ENCODE measurements at regions not wholly inside any gene's neighbourhood (a gene's known extent, or its start where the extent isn't known, plus 50 kb on each side); places are given as distances from the start of the nearest gene placed in this dataset.

DNA sequence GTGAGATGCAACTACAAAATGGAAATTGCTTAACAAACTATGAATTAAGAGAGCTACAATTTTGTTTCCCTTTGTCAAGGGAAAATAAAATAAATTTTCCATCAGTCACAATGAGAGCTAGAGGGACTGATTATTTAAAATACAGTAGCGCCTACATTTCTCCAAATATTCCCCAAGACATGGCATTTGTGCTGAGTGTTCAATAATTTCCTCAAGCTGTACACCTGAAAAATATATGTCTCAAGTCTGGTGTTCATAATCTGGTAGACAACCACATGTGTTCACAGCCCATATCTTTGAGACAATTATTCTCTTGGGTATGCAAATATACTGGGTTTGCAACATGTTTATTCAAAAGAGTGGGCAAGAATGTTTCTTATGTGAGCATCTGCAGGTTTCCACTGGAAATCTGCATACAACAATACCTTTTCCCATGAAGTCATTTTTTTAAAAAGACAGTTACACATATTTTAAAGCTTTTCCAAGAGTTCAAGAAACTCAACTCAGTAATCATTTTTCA lies 240.1 kb upstream of the VRK2 start:
- Mint-ChIP-seq H3K27ac (no peak overlapping the region), H3K4me1 (peaks cover 34% of the 10 kb centered on the region), H3K4me3 (no peak overlapping the region), H3K36me3 (no peaks in the 10 kb centered on the region), H3K9me3 (peaks cover 7% of the 10 kb centered on the region), H3K27me3 (ENCODE audit: low read depth) (no peaks in the 10 kb centered on the region)
- TF ChIP-seq, protein P1, sequence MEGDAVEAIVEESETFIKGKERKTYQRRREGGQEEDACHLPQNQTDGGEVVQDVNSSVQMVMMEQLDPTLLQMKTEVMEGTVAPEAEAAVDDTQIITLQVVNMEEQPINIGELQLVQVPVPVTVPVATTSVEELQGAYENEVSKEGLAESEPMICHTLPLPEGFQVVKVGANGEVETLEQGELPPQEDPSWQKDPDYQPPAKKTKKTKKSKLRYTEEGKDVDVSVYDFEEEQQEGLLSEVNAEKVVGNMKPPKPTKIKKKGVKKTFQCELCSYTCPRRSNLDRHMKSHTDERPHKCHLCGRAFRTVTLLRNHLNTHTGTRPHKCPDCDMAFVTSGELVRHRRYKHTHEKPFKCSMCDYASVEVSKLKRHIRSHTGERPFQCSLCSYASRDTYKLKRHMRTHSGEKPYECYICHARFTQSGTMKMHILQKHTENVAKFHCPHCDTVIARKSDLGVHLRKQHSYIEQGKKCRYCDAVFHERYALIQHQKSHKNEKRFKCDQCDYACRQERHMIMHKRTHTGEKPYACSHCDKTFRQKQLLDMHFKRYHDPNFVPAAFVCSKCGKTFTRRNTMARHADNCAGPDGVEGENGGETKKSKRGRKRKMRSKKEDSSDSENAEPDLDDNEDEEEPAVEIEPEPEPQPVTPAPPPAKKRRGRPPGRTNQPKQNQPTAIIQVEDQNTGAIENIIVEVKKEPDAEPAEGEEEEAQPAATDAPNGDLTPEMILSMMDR (IDR thresholded peaks at IDR 0.05; ENCODE audit: unreplicated experiment): no peak
- no peak for DNase-seq (ENCODE audit: low spot score in 2 of 2, unreplicated experiment in 2 of 2)

DNA sequence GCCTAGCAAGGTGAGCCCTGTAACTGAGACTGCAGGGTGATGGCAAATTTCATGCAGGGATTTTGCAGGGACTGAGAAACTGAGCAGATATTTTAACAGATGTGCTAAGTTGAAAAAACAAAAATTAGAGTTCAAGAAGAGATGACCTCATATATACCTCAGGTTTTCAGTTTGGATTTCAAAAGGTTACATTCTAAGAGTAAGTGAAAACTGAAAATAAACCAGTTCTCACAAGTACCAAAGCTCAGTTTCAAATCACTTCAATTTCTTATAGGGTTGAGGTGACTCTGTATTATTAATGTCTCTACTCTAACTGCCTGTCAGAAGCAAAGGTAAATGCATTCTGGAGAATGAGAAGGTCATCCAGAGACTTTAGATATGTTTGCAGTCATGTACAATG lies 237.4 kb upstream of the VRK2 start:
- Mint-ChIP-seq H3K36me3 (no peaks in the 10 kb centered on the region), H3K4me3 (no peak overlapping the region)

DNA sequence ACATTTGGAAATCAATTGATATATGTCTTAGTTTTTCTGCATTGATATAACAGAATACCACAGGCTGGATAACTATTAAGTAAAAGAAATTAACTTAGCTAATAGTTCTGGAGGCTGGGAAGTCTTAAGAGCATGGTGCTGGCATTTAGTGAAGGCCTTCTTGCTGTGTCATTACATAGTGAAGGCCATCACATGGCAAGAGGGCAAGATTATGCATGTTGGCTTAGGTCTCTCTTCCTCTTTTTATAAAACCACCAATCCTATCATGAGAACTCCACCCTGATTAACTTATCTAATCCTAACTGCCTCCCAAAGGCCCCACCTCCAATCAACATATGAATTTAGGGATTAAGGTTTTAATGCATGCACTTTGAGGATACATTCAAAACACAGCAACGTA lies 225.5 kb upstream of the VRK2 start:
- Mint-ChIP-seq H3K4me1 (no peaks in the 10 kb centered on the region), H3K27ac (no peak overlapping the region), H3K36me3 (peaks cover under 1% of the 10 kb centered on the region), H3K4me3 (no peak overlapping the region), H3K27me3 (ENCODE audit: low read depth) (no peaks in the 10 kb centered on the region), H3K9me3 (peaks cover 28% of the 10 kb centered on the region)
- no peak for DNase-seq (ENCODE audit: low spot score in 2 of 2, unreplicated experiment in 2 of 2)
- TF ChIP-seq, protein P1 (IDR thresholded peaks at IDR 0.05; ENCODE audit: unreplicated experiment): no peak

More for the DNA sequence above, 237.4 kb upstream of the VRK2 start:
- no peak for DNase-seq (ENCODE audit: low spot score in 2 of 2, unreplicated experiment in 2 of 2)
- Mint-ChIP-seq H3K9me3 (no peaks in the 10 kb centered on the region), H3K27ac (no peak overlapping the region), H3K4me1 (peaks cover 23% of the 10 kb centered on the region), H3K27me3 (ENCODE audit: low read depth) (no peaks in the 10 kb centered on the region)
- TF ChIP-seq, protein P1 (IDR thresholded peaks at IDR 0.05; ENCODE audit: unreplicated experiment): no peak

DNA sequence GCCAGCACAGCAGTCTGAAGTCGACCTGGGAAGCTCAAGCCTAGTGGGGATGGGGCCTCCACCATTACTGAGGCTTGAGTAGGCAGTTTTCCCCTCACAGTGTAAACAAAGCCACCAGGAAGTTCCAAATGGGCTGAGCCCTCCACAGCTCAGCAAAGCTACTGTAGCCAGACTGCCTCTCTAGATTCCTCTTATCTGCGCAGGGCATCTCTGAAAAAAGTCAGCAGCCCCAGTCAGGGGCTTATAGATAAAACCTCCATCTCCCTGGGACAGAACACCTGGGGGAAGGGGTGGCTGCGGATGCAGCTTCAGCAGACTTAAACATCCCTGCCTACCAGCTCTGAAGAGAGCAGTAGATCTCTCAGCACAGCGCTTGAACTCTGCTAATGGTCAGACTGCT lies 218.4 kb upstream of the VRK2 start:
- H3K4me3 Mint-ChIP-seq: no peak overlapping the region
- no peak for DNase-seq (ENCODE audit: low spot score in 2 of 2, unreplicated experiment in 2 of 2)
- H3K36me3 Mint-ChIP-seq: peaks cover 4% of the 10 kb centered on the region
- H3K4me1 Mint-ChIP-seq: no peaks in the 10 kb centered on the region
- peaks cover 61% of the 10 kb centered on the region for H3K9me3 Mint-ChIP-seq
- H3K27me3 Mint-ChIP-seq (ENCODE audit: low read depth): no peaks in the 10 kb centered on the region
- no peak overlapping the region for H3K27ac Mint-ChIP-seq
- TF ChIP-seq, protein P1 (IDR thresholded peaks at IDR 0.05; ENCODE audit: unreplicated experiment): no peak

DNA sequence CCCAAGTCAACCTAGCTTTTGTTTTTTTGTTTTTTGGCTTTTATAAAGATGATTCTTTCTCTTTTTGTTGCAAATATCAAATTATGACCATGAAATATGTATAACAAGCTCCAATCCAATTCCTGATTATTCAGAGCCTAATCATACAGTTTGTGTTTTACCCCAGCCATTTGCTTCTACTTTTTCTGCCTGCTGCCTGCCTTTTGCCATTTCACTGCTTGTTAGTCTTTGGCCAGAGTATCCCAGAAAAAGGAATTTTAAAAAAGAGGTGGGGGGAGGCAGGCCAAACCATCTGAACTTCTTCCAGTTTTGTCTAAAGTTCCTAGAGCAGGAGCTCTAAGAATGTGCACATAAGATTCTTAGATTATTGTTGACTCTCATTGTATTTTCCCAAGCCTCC lies 211.9 kb upstream of the VRK2 start:
- Mint-ChIP-seq H3K4me3 (no peak overlapping the region), H3K4me1 (no peaks in the 10 kb centered on the region), H3K9me3 (peaks cover 26% of the 10 kb centered on the region), H3K27ac (no peak overlapping the region), H3K27me3 (ENCODE audit: low read depth) (no peaks in the 10 kb centered on the region), H3K36me3 (peaks cover 2% of the 10 kb centered on the region)
- TF ChIP-seq, protein P1 (IDR thresholded peaks at IDR 0.05; ENCODE audit: unreplicated experiment): no peak
- no peak for DNase-seq (ENCODE audit: low spot score in 2 of 2, unreplicated experiment in 2 of 2)

DNA sequence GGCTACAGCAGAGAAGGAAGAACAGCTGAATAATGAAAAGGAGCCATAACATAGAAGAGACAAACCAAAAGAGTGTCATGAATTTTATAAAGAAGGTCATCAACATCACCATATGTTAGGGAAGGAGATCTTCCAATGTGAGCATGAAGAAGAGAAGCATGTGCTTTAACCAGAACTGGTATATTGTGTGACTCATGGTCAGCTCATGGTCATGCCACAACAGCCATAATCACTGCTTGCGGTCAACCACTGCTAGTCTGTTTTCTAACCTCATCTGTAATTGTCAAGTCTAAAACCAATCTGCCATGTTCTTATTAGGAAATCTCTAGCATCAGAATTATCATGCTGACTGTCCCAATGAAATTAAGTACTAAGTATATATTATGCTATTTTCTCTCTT lies 204.1 kb upstream of the VRK2 start:
- Mint-ChIP-seq H3K36me3 (no peaks in the 10 kb centered on the region), H3K4me1 (no peaks in the 10 kb centered on the region), H3K4me3 (no peak overlapping the region), H3K9me3 (peaks cover 9% of the 10 kb centered on the region), H3K27me3 (ENCODE audit: low read depth) (no peaks in the 10 kb centered on the region), H3K27ac (no peak overlapping the region)
- TF ChIP-seq, protein P1 (IDR thresholded peaks at IDR 0.05; ENCODE audit: unreplicated experiment): no peak
- DNase-seq (ENCODE audit: low spot score in 2 of 2, unreplicated experiment in 2 of 2): no peak
